H1 (cell line): ENCODE measurements at regions not wholly inside any gene's neighbourhood (a gene's known extent, or its start where the extent isn't known, plus 50 kb on each side); places are given as distances from the start of the nearest gene placed in this dataset.

Experiments
- CEBPB ChIP-seq: IDR thresholded peaks from 2 replicates; pipeline ENCODE4 v1.6.1; 2012; ENCODE audit warnings: low read depth, low read length
- CHD1 ChIP-seq: IDR thresholded peaks from 2 replicates; pipeline ENCODE4 v1.6.1; 2012; ENCODE audit warnings: low read depth, low read length, improper control_type of control experiment
- NRF1 ChIP-seq: IDR thresholded peaks from 2 replicates; pipeline ENCODE4 v1.6.1; 2011; ENCODE audit warnings: mild to moderate bottlenecking, low read depth, low read length, improper control_type of control experiment
- SIN3A ChIP-seq, 2 experiments: IDR thresholded peaks in 1 of 2; conservative IDR thresholded peaks in 1 of 2; 2 replicates each; pipeline ENCODE4 v1.6.1; 2011 to 2012; ENCODE audit warnings: low read length in 2 of 2, improper control_type of control experiment in 1 of 2, low read depth in 1 of 2, mild to moderate bottlenecking in 1 of 2
- SIX5 ChIP-seq: IDR thresholded peaks from 2 replicates; pipeline ENCODE4 v1.6.1; 2011; ENCODE audit warnings: mild to moderate bottlenecking, low read depth, low read length
- TEAD4 ChIP-seq: IDR thresholded peaks from 2 replicates; pipeline ENCODE4 v1.6.1; 2012; ENCODE audit warnings: low read depth, low read length, inconsistent platforms, mixed read lengths
- TF ChIP-seq, protein P1 (sequence below), 3 experiments: IDR thresholded peaks; 1 replicate in 2 of 3; 2 replicates in 1 of 3; pipeline versions ENCODE4 v1.5.1 to v1.6.1; 2011; ENCODE audit warnings: low read length in 3 of 3, mild to moderate bottlenecking in 3 of 3, inconsistent platforms in 2 of 3, low read depth in 1 of 3, moderate library complexity in 1 of 3; ENCODE audit not compliant: insufficient read depth in 1 of 3; ENCODE audit errors: control extremely low read depth in 1 of 3

DNA sequence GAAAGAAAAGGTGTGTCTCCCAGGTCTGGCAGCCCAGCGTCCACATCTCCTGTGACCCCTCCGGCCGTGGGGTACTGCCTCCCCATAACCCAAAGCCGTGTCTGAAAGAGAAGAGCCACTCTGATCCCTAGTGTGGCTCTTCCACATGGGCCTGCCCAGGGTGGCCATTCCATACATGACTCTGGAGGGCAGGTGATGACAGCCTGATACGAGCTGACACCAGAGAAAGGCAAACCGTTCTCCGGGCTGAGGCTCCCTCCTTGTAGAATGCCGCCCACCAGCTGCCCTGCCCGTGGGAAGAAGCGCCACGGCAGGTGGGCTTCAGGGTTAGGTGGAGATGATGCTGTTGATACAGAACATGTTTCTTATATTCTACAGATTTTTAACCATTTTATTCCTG, 451.6 kb upstream of the SALL3 start (continued):
- TF ChIP-seq SIX5 (no peak), SIN3A (conservative IDR thresholded peaks at IDR 0.05 in 1 of 2, IDR thresholded peaks at IDR 0.05 in 1 of 2; ENCODE audit: low read depth in 1 of 2, low read length in 2 of 2) (no peak), NRF1 (no peak), TEAD4 (no peak), CHD1 (no peak), CEBPB (no peak)
- TF ChIP-seq, protein P1, sequence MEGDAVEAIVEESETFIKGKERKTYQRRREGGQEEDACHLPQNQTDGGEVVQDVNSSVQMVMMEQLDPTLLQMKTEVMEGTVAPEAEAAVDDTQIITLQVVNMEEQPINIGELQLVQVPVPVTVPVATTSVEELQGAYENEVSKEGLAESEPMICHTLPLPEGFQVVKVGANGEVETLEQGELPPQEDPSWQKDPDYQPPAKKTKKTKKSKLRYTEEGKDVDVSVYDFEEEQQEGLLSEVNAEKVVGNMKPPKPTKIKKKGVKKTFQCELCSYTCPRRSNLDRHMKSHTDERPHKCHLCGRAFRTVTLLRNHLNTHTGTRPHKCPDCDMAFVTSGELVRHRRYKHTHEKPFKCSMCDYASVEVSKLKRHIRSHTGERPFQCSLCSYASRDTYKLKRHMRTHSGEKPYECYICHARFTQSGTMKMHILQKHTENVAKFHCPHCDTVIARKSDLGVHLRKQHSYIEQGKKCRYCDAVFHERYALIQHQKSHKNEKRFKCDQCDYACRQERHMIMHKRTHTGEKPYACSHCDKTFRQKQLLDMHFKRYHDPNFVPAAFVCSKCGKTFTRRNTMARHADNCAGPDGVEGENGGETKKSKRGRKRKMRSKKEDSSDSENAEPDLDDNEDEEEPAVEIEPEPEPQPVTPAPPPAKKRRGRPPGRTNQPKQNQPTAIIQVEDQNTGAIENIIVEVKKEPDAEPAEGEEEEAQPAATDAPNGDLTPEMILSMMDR (IDR thresholded peaks at IDR 0.05; ENCODE audit: control extremely low read depth in 1 of 3, insufficient read depth in 1 of 3, low read depth in 1 of 3, low read length in 3 of 3) = no peak
